ENCODE measurements at regions not wholly inside any gene's neighbourhood (a gene's known extent, or its start where the extent isn't known, plus 50 kb on each side); places are given as distances from the start of the nearest gene placed in this dataset.

- Histone ChIP-seq H3K79me2 (ENCODE audit: insufficient read depth, low read length) (no peaks in the 10 kb centered on the region), H3K27ac (ENCODE audit: low read depth in 1 of 2, low read length in 2 of 2) (no peak overlapping the region), H3K4me1 (ENCODE audit: control insufficient read depth in 1 of 2, insufficient read depth in 2 of 2, low read length in 2 of 2) (no peaks in the 10 kb centered on the region), H3K36me3 (replicated peaks in 1 of 2; ENCODE audit: control insufficient read depth in 1 of 2, insufficient read depth in 2 of 2, low read length in 2 of 2) (no peaks in the 10 kb centered on the region), H3K9ac (ENCODE audit: insufficient read depth, low read length, poor library complexity, severe bottlenecking) (no peak overlapping the region), H3K4me2 (replicated peaks; ENCODE audit: extremely low read depth, low read length, poor library complexity, severe bottlenecking) (no peak overlapping the region), H3K27me3 (ENCODE audit: control insufficient read depth in 2 of 2, insufficient read depth in 2 of 2, low read length in 2 of 2) (no peaks in the 10 kb centered on the region), H4K20me1 (ENCODE audit: insufficient read depth, low read length) (no peaks in the 10 kb centered on the region), H3K9me3 (replicated peaks in 1 of 2; ENCODE audit: control insufficient read depth in 1 of 2, insufficient read depth in 1 of 2, low read length in 2 of 2) (no peaks in the 10 kb centered on the region), H3K4me3 (replicated peaks in 1 of 3; ENCODE audit: low read depth in 2 of 3, low read length in 3 of 3) (no peak overlapping the region), H2AFZ (ENCODE audit: insufficient read depth, low read depth, low read length, poor library complexity, severe bottlenecking) (no peak overlapping the region)
- Mint-ChIP-seq H3K27ac (no peak overlapping the region), H3K4me3 (no peak overlapping the region), H3K27me3 (ENCODE audit: low read depth in 3 of 3) (no peaks in the 10 kb centered on the region), H3K4me1 (no peaks in the 10 kb centered on the region), H3K36me3 (no peaks in the 10 kb centered on the region), H3K9me3 (peaks cover 0 to 3% (median 0%) of the 10 kb centered on the region in 7 donors)
- no peak for TF ChIP-seq CTCF (IDR thresholded peaks at IDR 0.05)
- intact Hi-C loops (cut with micrococcal nuclease) = no loop called here
- no peak for DNase-seq
- no CpG with 5 or more reads among the region's 3 CpGs for WGBS (ENCODE audit: insufficient coverage)
Measured at GRCh38 chr3:70729845-70730244, 417.4 kb upstream of the MDFIC2 start.

- no peaks in the 10 kb centered on the region for H3K27me3 Mint-ChIP-seq (ENCODE audit: low read depth in 3 of 3)
- no peak for TF ChIP-seq CTCF (IDR thresholded peaks at IDR 0.05)
- H3K27ac Mint-ChIP-seq = no peak overlapping the region
Measured at GRCh38 chr3:70728311-70728710, 415.9 kb upstream of the MDFIC2 start.

More at GRCh38 chr3:70728311-70728710, 415.9 kb upstream of the MDFIC2 start:
- Histone ChIP-seq H3K36me3 (replicated peaks in 1 of 2; ENCODE audit: control insufficient read depth in 1 of 2, insufficient read depth in 2 of 2, low read length in 2 of 2) (no peaks in the 10 kb centered on the region), H3K79me2 (ENCODE audit: insufficient read depth, low read length) (no peaks in the 10 kb centered on the region), H3K27me3 (ENCODE audit: control insufficient read depth in 2 of 2, insufficient read depth in 2 of 2, low read length in 2 of 2) (no peaks in the 10 kb centered on the region), H3K9ac (ENCODE audit: insufficient read depth, low read length, poor library complexity, severe bottlenecking) (no peak overlapping the region), H4K20me1 (ENCODE audit: insufficient read depth, low read length) (no peaks in the 10 kb centered on the region), H3K4me2 (replicated peaks; ENCODE audit: extremely low read depth, low read length, poor library complexity, severe bottlenecking) (no peak overlapping the region), H3K9me3 (replicated peaks in 1 of 2; ENCODE audit: control insufficient read depth in 1 of 2, insufficient read depth in 1 of 2, low read length in 2 of 2) (no peaks in the 10 kb centered on the region), H2AFZ (ENCODE audit: insufficient read depth, low read depth, low read length, poor library complexity, severe bottlenecking) (no peak overlapping the region), H3K4me1 (ENCODE audit: control insufficient read depth in 1 of 2, insufficient read depth in 2 of 2, low read length in 2 of 2) (no peaks in the 10 kb centered on the region), H3K4me3 (replicated peaks in 1 of 3; ENCODE audit: low read depth in 2 of 3, low read length in 3 of 3) (no peak overlapping the region), H3K27ac (ENCODE audit: low read depth in 1 of 2, low read length in 2 of 2) (no peak overlapping the region)
- Mint-ChIP-seq H3K9me3 (peaks cover 0 to 3% (median 0%) of the 10 kb centered on the region in 7 donors), H3K4me3 (no peak overlapping the region), H3K36me3 (no peaks in the 10 kb centered on the region), H3K4me1 (no peaks in the 10 kb centered on the region)
- intact Hi-C loops (cut with micrococcal nuclease) = no loop called here
- DNase-seq = no peak
- WGBS (ENCODE audit: insufficient coverage) = no CpG with 5 or more reads among the region's 1 CpG
